Activated naive CD4-positive, alpha-beta T cell treated with anti-CD3 and anti-CD28 coated beads, Interleukin-2, amount 50 U/mL, for 72 hours (primary cell): ENCODE measurements at regions not wholly inside any gene's neighbourhood (a gene's known extent, or its start where the extent isn't known, plus 50 kb on each side); places are given as distances from the start of the nearest gene placed in this dataset.

Experiments
- ATAC-seq, 2 donors: fragments of 150-1000 bp; cut with Tn5 transposase; 2 replicates each; pipeline ENCODE4 v1.10.0; 2021; ENCODE audit warnings: mild to moderate bottlenecking in 2 of 2, moderate library complexity in 2 of 2
- DNase-seq, 2 donors: peaks; one replicate each; pipeline ENCODE4 v3.0.0; 2021 to 2022; ENCODE audit warnings: low spot score in 2 of 2
- H3K27ac Mint-ChIP-seq, 2 donors: one replicate each; pipeline ENCODE4 v1.8.0; 2022; ENCODE audit warnings: mild to moderate bottlenecking in 2 of 2, mixed read lengths in 2 of 2
- H3K36me3 Mint-ChIP-seq, 2 donors: one replicate each; pipeline ENCODE4 v1.8.0; 2022; ENCODE audit warnings: mixed read lengths in 2 of 2
- H3K9me3 Mint-ChIP-seq, 2 donors: one replicate each; pipeline ENCODE4 v1.8.0; 2022; ENCODE audit warnings: mixed read lengths in 2 of 2

DNA sequence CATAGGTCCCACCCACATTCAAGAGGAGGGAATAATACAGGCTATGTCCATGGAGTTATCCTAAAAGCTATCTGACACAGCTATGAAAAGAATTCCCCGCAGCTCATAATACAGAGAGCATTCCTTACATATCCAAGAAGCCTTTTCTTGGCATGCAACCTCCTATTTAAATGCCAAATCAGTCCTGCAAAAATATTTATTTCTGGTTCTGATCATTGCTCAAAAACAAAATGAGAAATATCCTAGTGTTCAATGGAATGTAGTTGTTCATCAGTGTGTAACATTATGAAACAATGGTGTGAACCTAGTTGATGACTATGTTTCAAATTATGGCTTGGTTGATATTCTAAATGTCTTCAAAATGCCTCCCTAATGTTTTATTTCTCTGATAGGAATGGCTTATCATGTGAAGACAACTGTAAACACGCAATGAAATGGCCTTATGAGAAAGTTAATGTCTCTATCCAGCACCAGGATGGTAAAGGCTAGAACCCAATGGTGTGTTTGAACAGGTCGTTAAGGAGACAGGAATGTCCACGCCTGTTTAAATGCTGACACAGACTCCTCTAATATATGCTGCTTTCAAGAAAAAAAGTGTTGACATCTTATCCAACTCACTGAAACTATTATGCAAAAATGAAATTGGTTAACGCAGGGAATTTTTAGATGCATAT is 126.7 kb upstream of the CDH6 start:
- DNase-seq (no peak), ATAC-seq (no peak)
- H3K9me3 Mint-ChIP-seq = peaks cover 9 to 10% of the 10 kb centered on the region in 2 donors
- H3K27ac Mint-ChIP-seq = no peak overlapping the region
- no peaks in the 10 kb centered on the region for H3K36me3 Mint-ChIP-seq

DNA sequence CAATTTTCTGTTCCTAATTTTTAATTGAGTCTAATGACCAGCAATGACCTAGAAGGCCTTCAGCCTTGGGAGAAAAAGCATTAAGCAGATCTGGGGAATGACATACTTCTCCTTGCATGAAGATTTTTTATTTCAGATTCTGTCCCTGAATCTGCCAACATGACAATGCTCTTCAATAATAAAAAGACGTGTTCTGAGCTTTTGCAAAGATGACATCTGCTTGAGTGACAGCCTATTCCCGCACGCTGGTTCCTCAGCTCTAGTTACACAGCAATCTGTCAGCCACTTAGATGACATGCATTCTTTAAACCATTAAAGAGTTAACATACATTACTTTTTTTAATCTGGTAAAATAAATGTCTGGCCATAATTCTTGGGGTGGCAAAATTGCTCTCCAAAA is 129.3 kb upstream of the CDH6 start:
- Mint-ChIP-seq H3K27ac (no peak overlapping the region), H3K36me3 (no peaks in the 10 kb centered on the region), H3K9me3 (peaks cover 15 to 20% of the 10 kb centered on the region in 2 donors)
- ATAC-seq (no peak), DNase-seq (no peak)

DNA sequence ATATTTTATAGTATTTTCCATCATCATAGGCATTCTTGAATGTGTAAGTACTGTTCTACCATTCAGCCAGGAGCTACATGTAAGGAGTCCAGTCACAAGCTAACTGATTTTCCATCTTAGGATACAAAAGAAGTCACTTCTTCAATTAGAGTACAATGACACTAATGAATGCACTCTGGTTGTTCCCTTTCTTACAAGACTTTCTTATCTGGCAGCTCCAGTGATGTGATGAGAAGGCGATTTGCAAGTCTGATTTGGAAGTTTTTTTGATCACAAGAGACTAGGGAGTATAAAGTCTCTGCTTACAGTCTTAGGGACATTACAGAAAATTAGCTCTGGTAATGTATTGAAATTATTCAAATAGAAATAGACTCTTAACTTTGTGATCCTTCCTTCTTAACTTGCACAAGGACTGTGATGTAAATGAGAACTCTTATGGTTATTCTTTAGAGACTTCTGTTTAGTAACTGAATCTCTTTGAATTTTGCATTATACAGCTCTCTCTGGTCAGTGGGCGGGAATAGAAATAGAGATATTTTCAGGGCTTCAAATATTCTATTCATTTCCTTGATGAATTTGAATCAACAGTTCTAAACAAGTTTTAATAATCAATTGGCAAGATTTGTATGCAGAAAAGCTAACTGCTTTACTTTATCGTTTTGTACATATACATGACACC is 130.4 kb upstream of the CDH6 start:
- no peak for ATAC-seq

DNA sequence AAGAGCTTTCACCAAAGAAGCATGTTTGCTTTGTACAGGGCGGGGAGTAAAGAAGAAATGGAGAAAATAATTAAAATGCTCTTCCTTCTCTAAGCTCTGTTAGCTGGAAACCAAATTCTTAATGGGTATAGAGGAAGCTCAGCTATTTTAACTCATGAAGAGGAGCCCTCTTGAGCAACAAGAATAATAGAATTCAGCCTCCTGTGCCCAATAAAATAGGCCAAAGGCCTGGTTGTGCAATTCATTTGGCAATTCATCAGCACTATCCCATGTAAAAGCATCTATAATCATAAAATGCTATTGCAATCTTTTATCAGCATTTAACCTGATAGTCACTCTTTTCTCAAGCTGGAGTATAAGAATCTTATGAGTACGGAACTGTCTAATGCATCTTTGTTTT is 133.6 kb upstream of the CDH6 start:
- ATAC-seq (no peak), DNase-seq (no peak)
- Mint-ChIP-seq H3K36me3 (no peaks in the 10 kb centered on the region), H3K27ac (no peak overlapping the region), H3K9me3 (peaks cover 11 to 12% of the 10 kb centered on the region in 2 donors)

More for the DNA sequence above, 130.4 kb upstream of the CDH6 start:
- no peak for DNase-seq
- no peaks in the 10 kb centered on the region for H3K36me3 Mint-ChIP-seq
- H3K9me3 Mint-ChIP-seq = peaks cover 11 to 12% of the 10 kb centered on the region in 2 donors
- H3K27ac Mint-ChIP-seq = no peak overlapping the region

DNA sequence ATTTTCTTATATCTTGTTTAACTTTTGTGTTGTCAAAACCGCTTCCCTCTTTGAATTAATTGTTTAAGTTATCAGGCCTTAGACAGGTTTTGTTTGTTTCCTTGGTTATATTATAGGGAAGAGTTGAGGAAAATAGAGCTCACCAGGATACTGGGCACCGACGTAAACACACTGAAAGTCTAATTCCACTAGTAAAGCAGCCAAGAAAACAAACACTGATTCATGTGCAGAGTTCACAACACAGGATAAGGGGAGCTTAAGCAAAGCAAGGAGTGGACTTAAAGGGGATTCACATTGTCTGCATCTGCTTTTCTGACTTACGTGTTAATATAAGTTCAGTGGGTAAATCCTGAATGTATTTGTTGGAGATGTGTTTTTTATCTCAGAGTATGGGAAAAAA is 139.0 kb upstream of the CDH6 start:
- Mint-ChIP-seq H3K9me3 (peaks cover under 1 to 10% of the 10 kb centered on the region in 2 donors), H3K27ac (no peak overlapping the region), H3K36me3 (peaks cover 0 to 5% of the 10 kb centered on the region in 2 donors)
- ATAC-seq (no peak), DNase-seq (no peak)

DNA sequence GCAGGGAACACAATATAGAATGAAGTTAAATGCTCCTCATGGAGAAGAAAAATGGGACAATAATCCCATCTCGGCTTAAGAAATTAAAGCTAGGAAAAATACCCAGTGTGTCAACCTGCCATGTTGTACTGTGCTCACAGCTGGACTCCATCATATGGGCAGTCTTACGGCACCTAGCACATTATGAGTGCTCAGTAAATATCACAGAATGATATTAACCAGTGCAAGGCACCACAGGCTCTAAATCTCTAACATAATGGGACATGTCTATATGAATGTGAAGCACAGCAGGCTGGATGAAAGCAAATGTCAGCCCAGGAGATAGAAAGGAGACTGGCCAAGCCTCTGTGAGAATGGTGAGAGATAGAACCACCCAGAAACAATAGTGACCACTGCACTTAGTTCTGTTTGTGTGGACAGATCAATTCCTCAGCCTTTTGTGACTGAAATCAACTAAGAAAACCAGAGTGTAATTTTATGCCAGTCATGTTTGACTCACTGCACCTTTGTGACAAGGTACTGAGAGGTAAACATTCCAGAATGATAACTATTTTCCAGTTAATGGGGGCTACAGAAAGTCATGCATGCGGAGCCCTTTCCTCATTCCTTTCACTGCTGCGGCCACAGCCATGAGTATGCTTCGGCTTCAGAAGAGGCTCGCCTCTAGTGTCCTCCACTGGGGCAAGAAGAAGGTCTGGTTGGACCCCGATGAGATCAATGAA is 140.4 kb upstream of the CDH6 start:
- H3K27ac Mint-ChIP-seq = no peak overlapping the region

DNA sequence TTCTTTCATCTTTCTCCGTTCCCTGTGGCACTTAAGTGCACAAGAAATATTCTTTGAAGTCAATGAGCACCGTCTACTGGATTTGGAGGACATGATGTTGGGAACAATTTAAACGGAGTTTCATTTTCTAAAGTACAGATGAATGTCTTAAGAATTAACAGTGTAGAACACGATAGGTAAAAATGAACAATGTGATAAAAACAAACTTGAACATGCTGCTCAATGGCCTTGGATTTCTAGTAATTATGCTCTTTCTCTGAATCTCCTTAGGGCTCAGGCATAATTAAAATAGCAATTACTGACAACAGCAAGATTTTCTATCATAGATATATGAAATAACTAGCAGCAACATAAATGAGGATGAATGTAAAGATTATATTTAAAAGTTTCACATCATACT is 142.2 kb upstream of the CDH6 start:
- DNase-seq (no peak), ATAC-seq (no peak)
- H3K36me3 Mint-ChIP-seq = peaks cover 0 to 5% of the 10 kb centered on the region in 2 donors
- no peak overlapping the region for H3K27ac Mint-ChIP-seq
- peaks cover 0 to 12% of the 10 kb centered on the region in 2 donors for H3K9me3 Mint-ChIP-seq

More for the DNA sequence above, 140.4 kb upstream of the CDH6 start:
- no peak for ATAC-seq
- Mint-ChIP-seq H3K9me3 (peaks cover 0 to 12% of the 10 kb centered on the region in 2 donors), H3K36me3 (peaks cover 0 to 5% of the 10 kb centered on the region in 2 donors)
- no peak for DNase-seq

DNA sequence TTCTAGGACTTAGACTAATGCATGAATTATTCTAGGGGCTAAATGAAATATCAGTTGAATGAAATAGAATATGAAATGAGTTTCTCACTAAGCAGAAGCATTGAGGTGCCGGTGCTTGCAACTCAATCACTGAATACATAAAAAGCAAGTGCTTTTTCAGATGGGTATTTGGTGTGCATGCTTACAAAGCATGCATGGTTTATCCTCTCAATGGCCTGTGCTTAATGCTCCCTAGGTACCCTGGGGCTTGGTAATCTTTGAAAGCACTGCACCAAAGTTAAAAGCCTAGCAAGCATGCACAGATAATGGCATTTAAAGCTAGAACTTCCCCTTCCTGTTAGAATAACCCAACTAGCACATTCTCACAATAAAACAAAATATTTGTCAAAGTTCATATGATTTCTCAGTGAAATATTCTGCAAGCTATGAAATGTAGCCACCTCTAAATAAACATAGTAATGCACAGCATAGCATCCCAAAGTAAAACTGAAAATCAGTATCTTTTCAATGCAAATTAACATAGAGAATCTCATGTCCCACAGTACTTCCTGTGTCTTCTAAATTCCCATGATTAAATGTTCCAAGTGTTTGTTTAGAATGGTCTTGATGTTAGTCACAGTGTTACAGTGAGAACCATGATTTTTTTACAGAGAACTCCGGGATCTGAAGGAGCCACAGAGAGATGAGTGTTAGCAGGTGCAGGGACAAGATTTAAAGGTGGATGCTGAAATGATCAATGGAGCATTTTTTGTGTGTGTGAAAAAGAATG is 143.4 kb upstream of the CDH6 start:
- Mint-ChIP-seq H3K36me3 (peaks cover 0 to 5% of the 10 kb centered on the region in 2 donors), H3K9me3 (peaks cover 2 to 12% of the 10 kb centered on the region in 2 donors), H3K27ac (no peak overlapping the region)
- no peak for DNase-seq
- no peak for ATAC-seq

DNA sequence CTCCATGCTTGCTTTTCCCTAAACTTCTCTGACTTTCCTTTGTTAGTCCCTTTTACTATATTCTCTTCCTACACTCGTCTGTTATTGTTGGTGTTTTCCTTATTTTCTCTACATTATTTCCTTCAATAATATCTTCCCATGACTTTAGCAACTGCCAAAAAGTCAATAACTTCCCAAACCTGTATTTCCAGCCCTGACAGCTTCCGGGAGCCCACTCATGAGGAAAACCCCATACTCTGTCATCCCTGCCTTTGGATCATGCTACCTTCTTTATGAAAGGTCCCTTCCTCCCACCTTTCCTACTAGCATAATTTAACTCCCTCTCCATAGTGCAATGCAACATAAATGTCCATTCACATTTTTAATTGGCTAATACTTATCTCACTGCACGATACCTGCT is 144.0 kb upstream of the CDH6 start:
- peaks cover 7 to 16% of the 10 kb centered on the region in 2 donors for H3K9me3 Mint-ChIP-seq
- peaks cover 0 to 5% of the 10 kb centered on the region in 2 donors for H3K36me3 Mint-ChIP-seq
- no peak overlapping the region for H3K27ac Mint-ChIP-seq
- no peak for DNase-seq
- ATAC-seq = no peak

DNA sequence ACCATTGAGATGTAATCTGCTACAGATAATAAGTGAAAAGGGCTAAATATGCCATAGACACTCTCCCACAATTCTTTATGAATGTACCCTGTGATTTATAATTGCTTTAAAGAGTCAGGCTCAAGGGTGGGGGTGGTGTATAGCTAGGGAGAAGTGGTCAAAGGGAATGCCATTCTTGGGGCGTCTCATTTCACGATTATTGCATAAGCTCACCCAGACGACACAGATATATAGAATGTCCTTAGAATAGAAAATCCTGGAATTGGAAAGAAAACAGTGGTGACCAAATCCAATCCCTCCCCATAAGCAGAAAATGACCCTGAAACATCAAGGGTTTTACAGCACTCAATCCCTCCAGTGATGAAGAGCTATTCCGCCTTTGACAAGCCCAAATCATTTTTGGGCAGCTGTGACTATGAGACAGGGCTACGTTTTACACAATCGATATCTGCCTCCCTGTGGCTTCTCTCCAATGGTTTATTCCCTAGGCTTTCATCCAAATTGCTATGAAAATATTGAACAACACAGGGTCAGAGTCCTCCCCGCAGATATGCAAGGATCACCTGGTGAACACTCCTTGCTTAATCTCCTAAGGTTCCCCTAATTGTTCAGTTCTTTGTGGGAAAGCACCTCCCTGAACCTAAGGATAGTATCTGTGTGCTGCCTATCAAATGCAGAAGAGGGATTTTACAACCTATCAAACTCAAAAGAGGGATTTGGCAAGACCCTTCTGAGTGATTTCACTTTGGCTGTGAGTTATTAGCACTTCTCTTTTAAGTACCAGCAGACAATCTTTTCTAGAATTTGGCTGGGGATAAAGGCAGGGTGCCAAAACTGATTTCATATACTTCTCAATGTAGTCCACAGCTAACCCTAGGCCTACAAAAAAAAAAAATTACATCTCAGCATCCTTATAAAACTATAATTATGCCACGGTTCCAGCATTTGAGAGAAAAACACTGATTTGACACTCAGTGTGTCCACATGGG is 144.9 kb upstream of the CDH6 start:
- Mint-ChIP-seq H3K27ac (no peak overlapping the region), H3K9me3 (peaks cover 7 to 12% of the 10 kb centered on the region in 2 donors), H3K36me3 (peaks cover 0 to 2% of the 10 kb centered on the region in 2 donors)
- DNase-seq (no peak), ATAC-seq (no peak)

DNA sequence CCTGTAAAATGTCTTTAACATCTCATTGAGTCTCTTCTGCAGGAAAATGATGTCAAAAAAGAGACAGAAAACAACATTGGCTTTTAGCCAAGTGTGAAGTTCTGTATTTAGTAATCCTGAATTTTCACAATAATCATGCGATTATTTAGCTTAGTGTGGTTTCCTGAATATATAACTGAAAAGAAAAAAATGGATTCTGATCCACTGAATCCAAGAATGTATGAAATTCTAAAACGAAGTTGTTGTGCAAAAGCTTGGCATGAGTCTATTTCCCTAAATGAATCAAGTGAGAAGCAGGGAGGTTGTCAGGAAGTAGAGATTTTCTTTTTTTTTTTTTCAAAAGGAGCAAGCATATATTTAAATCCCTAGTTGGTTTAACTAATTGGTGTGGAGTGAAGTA is 145.9 kb upstream of the CDH6 start:
- Mint-ChIP-seq H3K9me3 (peaks cover 7 to 9% of the 10 kb centered on the region in 2 donors), H3K27ac (no peak overlapping the region), H3K36me3 (no peaks in the 10 kb centered on the region)
- ATAC-seq (no peak), DNase-seq (no peak)

DNA sequence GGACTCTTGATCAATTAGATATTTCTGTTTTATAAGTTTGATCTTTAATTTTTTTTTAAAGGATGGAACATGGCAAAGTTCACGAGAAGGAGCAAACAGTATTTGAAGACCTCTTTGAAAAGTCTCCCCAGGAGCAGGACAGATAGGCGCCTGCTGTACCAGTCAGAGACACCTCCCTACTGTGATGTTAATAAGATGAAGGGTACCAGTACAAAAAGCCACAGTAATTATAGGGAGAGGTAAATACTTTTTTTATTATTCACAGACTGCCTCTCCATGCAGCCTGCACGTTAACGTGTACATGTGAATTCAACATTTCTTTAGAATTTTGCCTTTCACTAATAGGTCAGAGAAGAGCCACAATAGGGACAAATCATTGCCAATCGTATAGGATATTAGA is 146.5 kb upstream of the CDH6 start:
- Mint-ChIP-seq H3K9me3 (peaks cover 7 to 11% of the 10 kb centered on the region in 2 donors), H3K27ac (no peak overlapping the region), H3K36me3 (no peaks in the 10 kb centered on the region)
- DNase-seq (no peak), ATAC-seq (no peak)

DNA sequence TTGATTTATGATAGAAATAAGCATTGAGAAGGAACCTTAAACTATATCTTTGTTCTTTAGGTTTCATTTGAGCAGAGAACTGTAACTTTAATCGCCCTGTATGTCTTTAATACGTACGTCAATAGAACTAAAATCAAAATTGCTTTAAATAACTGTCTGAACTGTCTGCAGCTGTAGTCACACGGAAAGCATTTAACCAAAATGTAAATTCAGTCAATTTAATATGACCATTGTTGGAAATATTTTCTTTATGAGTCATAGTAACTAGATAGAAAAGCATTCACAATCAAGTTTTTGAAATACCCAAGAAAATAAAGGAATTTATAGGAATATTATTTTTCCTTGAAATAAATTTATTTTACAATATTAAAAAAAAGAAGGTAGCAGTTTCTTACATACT is 157.1 kb upstream of the CDH6 start:
- no peak for DNase-seq
- no peak for ATAC-seq
- Mint-ChIP-seq H3K27ac (no peak overlapping the region), H3K36me3 (peaks cover 4 to 17% of the 10 kb centered on the region in 2 donors), H3K9me3 (peaks cover 18% of the 10 kb centered on the region in 2 donors)

DNA sequence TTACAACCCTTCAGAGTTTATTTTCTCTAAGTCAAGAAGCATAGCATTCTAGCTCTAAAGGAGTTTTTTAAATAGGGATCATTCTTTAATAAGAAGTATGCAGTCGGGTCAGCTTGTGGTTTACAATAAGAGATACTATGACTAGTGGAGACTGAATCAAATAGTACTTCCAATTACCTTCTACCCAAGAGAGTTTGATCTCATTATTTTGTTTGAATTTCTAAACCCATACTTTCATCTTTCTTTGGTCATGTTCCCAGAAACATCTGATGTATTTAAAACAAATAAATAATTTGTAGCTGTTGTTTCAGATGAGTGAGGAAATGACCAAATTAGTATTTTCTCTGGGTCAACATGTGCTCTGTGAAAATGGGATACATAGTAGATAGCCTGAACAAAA is 160.2 kb upstream of the CDH6 start:
- DNase-seq = no peak
- H3K9me3 Mint-ChIP-seq = peaks cover 14 to 22% of the 10 kb centered on the region in 2 donors
- ATAC-seq = no peak
- no peak overlapping the region for H3K27ac Mint-ChIP-seq
- peaks cover 4 to 8% of the 10 kb centered on the region in 2 donors for H3K36me3 Mint-ChIP-seq

DNA sequence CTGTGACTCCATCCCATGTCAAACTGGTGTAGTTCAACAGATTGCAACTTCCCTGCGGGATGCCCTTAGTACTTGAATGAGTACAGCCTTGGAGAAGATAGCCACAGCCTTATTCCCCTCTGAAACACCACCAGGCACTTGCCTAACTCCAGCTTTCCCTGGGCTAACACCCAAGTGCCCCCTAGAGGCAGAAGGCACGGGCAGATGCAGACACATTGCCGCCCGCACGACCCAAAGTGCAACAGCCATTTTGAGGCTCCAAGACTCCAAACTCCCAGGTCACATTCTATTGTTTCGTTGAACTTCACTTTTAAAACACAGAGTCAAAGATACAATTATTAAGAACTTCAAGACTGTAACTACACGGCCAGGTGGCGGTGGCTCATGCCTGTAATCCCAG is 163.6 kb upstream of the CDH6 start:
- ATAC-seq (no peak), DNase-seq (no peak)
- no peak overlapping the region for H3K27ac Mint-ChIP-seq
- H3K9me3 Mint-ChIP-seq = peaks cover 3 to 10% of the 10 kb centered on the region in 2 donors
- no peaks in the 10 kb centered on the region for H3K36me3 Mint-ChIP-seq

DNA sequence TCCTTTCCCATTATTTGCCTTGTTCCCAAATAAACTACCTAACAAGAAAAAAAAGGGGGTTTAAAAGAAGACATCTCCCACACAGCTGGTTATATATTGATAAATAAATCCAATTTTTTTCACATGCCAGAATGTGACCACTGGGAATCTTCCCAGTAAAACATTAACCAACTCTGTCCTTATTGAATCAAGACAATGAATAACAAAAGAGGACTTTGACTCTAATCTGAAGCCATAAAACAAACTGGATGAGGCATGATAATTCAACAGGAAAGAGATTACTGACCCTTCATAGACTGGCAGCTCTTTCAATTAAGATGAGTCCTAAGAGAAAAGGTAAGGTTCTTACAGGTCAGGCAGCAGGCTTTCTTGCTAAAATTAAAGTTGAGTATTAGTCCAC is 165.8 kb upstream of the CDH6 start:
- no peak for ATAC-seq
- Mint-ChIP-seq H3K36me3 (no peaks in the 10 kb centered on the region), H3K27ac (no peak overlapping the region), H3K9me3 (peaks cover 0 to 7% of the 10 kb centered on the region in 2 donors)
- no peak for DNase-seq
